K562 (cell line): ENCODE measurements at regions not wholly inside any gene's neighbourhood (a gene's known extent, or its start where the extent isn't known, plus 50 kb on each side); places are given as distances from the start of the nearest gene placed in this dataset.
A peak's percentile ranks its signal among the peaks of the same experiment; 100 is the strongest.

Experiments used
- ATAC-seq: fragments of 200-7000 bp; cut with Tn5 transposase; 3 replicates; pipeline ENCODE4 v1.9.1; 2020; ENCODE audit warnings: moderate library complexity
- BruUV-seq: library from RNA; stranded (reverse); fragments of 400-500 nt; replicated peaks from 2 replicates; lab custom pipeline; 2021; lab: Mats Ljungman, UMichigan
- CTCF ChIA-PET: fragments of 300-600 bp; formaldehyde crosslinking; extraction: SDS; loops from one replicate; lab custom pipeline; 2021; ENCODE audit warnings: low intra/inter-chr PET ratio; lab: Yijun Ruan, JAX
- POLR2A ChIA-PET: fragments of 300-600, 350-650 bp; sonication (Branson Sonifier 250); formaldehyde crosslinking; extraction: SDS; loops from one replicate; lab custom pipeline; 2021; ENCODE audit warnings: antibody characterized with exemption, inconsistent platforms; lab: Yijun Ruan, JAX
- DNase-seq, 4 experiments: peaks; one replicate each; pipeline versions ENCODE4 v3.0.0 to v3.0.0-alpha.2; 2011 to 2018; ENCODE audit warnings: low spot score in 3 of 4, mixed read lengths in 3 of 4; ENCODE audit errors: extremely low read depth in 1 of 4
- FAIRE-seq: peaks from 2 replicates; lab custom pipeline; 2011; peaks lifted over from hg19 to GRCh38; lab: Jason Lieb, UNC
- H2AFZ ChIP-seq: 2 replicates; pipeline ENCODE4 v1.6.0; 2011; ENCODE audit warnings: low read depth, low read length, control low read depth, inconsistent platforms
- H3K27ac ChIP-seq: fragments of 200-600 bp; 3 replicates; pipeline ENCODE4 v1.8.0; 2011; ENCODE audit warnings: low read depth, mild to moderate bottlenecking, control low read depth, inconsistent platforms, low read length, moderate library complexity, mixed read lengths; ENCODE audit errors: extremely low read depth
- H3K27me3 ChIP-seq, 2 experiments: fragments of 300-600 bp in 1 of 2; 2 replicates in 1 of 2; 3 replicates in 1 of 2; pipeline versions ENCODE4 v1.6.0 to v1.8.0; 2011; ENCODE audit warnings: inconsistent platforms in 2 of 2, low read length in 2 of 2, mild to moderate bottlenecking in 1 of 2, mixed read lengths in 1 of 2, moderate library complexity in 1 of 2; ENCODE audit not compliant: control insufficient read depth in 2 of 2, insufficient read depth in 2 of 2
- H3K36me3 ChIP-seq: fragments of 300-600 bp; 3 replicates; pipeline ENCODE4 v1.8.0; 2011; ENCODE audit warnings: mild to moderate bottlenecking, low read length, inconsistent platforms; ENCODE audit not compliant: control insufficient read depth, insufficient read depth
- H3K4me1 ChIP-seq, 2 experiments: fragments of 200-600 bp in 1 of 2; replicated peaks in 1 of 2; 2 replicates in 1 of 2; 3 replicates in 1 of 2; pipeline versions ENCODE4 v1.5.1 to v1.8.0; 2011; ENCODE audit warnings: inconsistent platforms in 2 of 2, low read length in 2 of 2, mild to moderate bottlenecking in 1 of 2, mixed read lengths in 1 of 2, moderate library complexity in 1 of 2; ENCODE audit not compliant: control insufficient read depth in 2 of 2, insufficient read depth in 2 of 2
- H3K4me2 ChIP-seq: 2 replicates; pipeline ENCODE4 v1.6.1; 2011; ENCODE audit warnings: low read length, control low read depth, inconsistent platforms, mixed read lengths; ENCODE audit not compliant: insufficient read depth
- H3K4me3 ChIP-seq: fragments of 200-600 bp; sonication (generic), shearing (Covaris generic); 2 replicates; pipeline ENCODE4 v1.5.1; 2016; ENCODE audit warnings: control low read depth, inconsistent platforms
- H3K79me2 ChIP-seq: fragments of 200-600 bp; 3 replicates; pipeline ENCODE4 v1.8.0; 2011; ENCODE audit warnings: low read length, inconsistent platforms; ENCODE audit not compliant: control insufficient read depth, insufficient read depth
- H3K9ac ChIP-seq, 2 experiments: 2 replicates each; pipeline versions ENCODE4 v1.6.0 to v1.6.1; 2011; ENCODE audit warnings: low read depth in 2 of 2, low read length in 2 of 2, control low read depth in 1 of 2, inconsistent platforms in 1 of 2, mild to moderate bottlenecking in 1 of 2, mixed read lengths in 1 of 2; ENCODE audit not compliant: insufficient read depth in 1 of 2
- H3K9me1 ChIP-seq: one replicate; pipeline ENCODE4 v1.6.0; 2011; ENCODE audit warnings: inconsistent platforms, mild to moderate bottlenecking, low read length, moderate library complexity; ENCODE audit not compliant: control insufficient read depth, insufficient read depth
- H3K9me3 ChIP-seq: replicated peaks from 2 replicates; pipeline ENCODE4 v1.5.1; 2011; ENCODE audit warnings: low read depth, low read length, inconsistent platforms; ENCODE audit not compliant: control insufficient read depth, insufficient read depth
- H4K20me1 ChIP-seq: replicated peaks from 2 replicates; pipeline ENCODE4 v1.6.1; 2011; ENCODE audit warnings: low read length, inconsistent platforms, mixed read lengths; ENCODE audit not compliant: control insufficient read depth, insufficient read depth
- ELF4 ChIP-seq: fragments of 450-650 bp; formaldehyde crosslinking; IDR thresholded peaks from 2 replicates; pipeline ENCODE4 v1.4.0; 2022; ENCODE audit warnings: missing genetic modification characterization
- MCM3 ChIP-seq: fragments of 450-650 bp; IDR thresholded peaks from 2 replicates; pipeline ENCODE4 v1.6.1; 2016
- OTX1 ChIP-seq: fragments of 450-650 bp; formaldehyde crosslinking; IDR thresholded peaks from 2 replicates; pipeline ENCODE4 v1.4.0; 2022; ENCODE audit warnings: mild to moderate bottlenecking
- SMARCB1 ChIP-seq: IDR thresholded peaks from 2 replicates; pipeline ENCODE4 v1.6.1; 2011; ENCODE audit warnings: improper control_type of control experiment, low read depth; ENCODE audit not compliant: insufficient read length
- WGBS: fragments of 100-300 bp; shearing (Covaris generic); methylation state at CpG from one replicate; pipeline ENCODE4 v1.1.6; 2016; ENCODE audit warnings: low coverage, mixed read lengths; ENCODE audit not compliant: insufficient coverage; ENCODE audit errors: missing lambda C conversion rate; 5-methylcytosine and 5-hydroxymethylcytosine counted together
- in situ Hi-C: fragments of 300-500 bp; cut with MboI; formaldehyde crosslinking; loops from 4 replicates; pipeline ENCODE4 v1.15.0; 2018; ENCODE audit warnings: inconsistent platforms, mixed read lengths
- intact Hi-C: fragments of 100-400 bp; cut with micrococcal nuclease; formaldehyde crosslinking; loops from 2 replicates; pipeline ENCODE4 v1.14.2; 2022
- TF ChIP-seq, protein P1 (sequence below): fragments of 450-650 bp; formaldehyde crosslinking; IDR thresholded peaks from 2 replicates; pipeline ENCODE4 v1.4.0; 2022; ENCODE audit warnings: missing genetic modification characterization
- TF ChIP-seq, protein P2 (sequence below): fragments of 450-650 bp; formaldehyde crosslinking; conservative IDR thresholded peaks from 2 replicates; pipeline ENCODE4 v1.4.0; 2022; ENCODE audit warnings: mild to moderate bottlenecking, missing genetic modification characterization

DNA sequence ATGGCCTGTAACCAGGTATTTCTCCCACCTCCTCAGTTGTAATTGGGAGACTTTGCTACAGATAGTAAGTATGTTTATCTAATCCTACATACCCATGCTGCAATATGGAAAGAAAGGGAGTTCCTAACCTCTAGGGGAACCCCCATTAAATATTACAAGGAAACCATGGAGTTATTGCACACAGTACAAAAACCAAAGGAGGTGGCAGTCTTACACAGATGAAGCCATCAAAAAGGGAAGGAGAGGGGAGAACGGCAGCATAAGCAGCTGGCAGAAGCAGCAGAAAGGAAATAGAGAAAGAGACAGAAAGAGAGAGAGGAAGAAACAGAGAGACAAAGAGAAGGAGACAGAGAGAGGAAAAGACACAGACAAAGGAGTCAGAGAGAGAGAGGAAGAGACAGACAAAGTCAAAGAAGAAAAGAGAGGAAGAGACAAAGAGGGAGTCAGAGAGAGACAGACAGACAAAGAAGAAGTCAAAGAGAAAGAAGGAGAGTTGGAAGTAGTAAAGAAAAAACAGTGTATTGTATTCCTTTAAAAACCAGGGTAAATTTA lies 142.9 kb downstream of the FASLG start:
- BruUV-seq, result no TSS peak
- in situ Hi-C loops (no loop called here), intact Hi-C loops (no loop called here)
- no peak overlapping the region for H3K27ac ChIP-seq
- TF ChIP-seq SMARCB1 (no peak), OTX1 (0 out of 2 replicates have a peak, but pooled peaks have one; percentile 17), MCM3 (0 out of 2 replicates have a peak, but pooled peaks have one; percentile 12), ELF4 (CRISPR knock-in tag) (peak; percentile 84; the same call in 1 of the 2 replicates)
- TF ChIP-seq, protein P1, sequence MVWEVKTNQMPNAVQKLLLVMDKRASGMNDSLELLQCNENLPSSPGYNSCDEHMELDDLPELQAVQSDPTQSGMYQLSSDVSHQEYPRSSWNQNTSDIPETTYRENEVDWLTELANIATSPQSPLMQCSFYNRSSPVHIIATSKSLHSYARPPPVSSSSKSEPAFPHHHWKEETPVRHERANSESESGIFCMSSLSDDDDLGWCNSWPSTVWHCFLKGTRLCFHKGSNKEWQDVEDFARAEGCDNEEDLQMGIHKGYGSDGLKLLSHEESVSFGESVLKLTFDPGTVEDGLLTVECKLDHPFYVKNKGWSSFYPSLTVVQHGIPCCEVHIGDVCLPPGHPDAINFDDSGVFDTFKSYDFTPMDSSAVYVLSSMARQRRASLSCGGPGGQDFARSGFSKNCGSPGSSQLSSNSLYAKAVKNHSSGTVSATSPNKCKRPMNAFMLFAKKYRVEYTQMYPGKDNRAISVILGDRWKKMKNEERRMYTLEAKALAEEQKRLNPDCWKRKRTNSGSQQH (CRISPR knock-in tag), result peak; percentile 79
- TF ChIP-seq, protein P2, sequence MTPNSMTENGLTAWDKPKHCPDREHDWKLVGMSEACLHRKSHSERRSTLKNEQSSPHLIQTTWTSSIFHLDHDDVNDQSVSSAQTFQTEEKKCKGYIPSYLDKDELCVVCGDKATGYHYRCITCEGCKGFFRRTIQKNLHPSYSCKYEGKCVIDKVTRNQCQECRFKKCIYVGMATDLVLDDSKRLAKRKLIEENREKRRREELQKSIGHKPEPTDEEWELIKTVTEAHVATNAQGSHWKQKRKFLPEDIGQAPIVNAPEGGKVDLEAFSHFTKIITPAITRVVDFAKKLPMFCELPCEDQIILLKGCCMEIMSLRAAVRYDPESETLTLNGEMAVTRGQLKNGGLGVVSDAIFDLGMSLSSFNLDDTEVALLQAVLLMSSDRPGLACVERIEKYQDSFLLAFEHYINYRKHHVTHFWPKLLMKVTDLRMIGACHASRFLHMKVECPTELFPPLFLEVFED (CRISPR knock-in tag), result peak; percentile 87
- H3K4me1 ChIP-seq, result no peaks in the 10 kb centered on the region
- ChIA-PET CTCF (no interaction called here), POLR2A (no interaction called here)
- ATAC-seq, result no peak
- no peak overlapping the region for H3K4me2 ChIP-seq
- no peaks in the 10 kb centered on the region for H3K36me3 ChIP-seq
- H3K4me3 ChIP-seq, result no peak overlapping the region
- H2AFZ ChIP-seq, result no peak overlapping the region
- H3K9me1 ChIP-seq, result no peaks in the 10 kb centered on the region
- no peak overlapping the region for H3K9ac ChIP-seq
- H3K79me2 ChIP-seq, result no peaks in the 10 kb centered on the region
- no peak for FAIRE-seq
- no peak for DNase-seq
- H3K27me3 ChIP-seq, result no peaks in the 10 kb centered on the region
- no peaks in the 10 kb centered on the region for H3K9me3 ChIP-seq
- H4K20me1 ChIP-seq, result no peaks in the 10 kb centered on the region
- 0% methylated on average over 1 of the region's 1 CpG for WGBS
